GM06990 (cell line): ENCODE measurements at regions not wholly inside any gene's neighbourhood (a gene's known extent, or its start where the extent isn't known, plus 50 kb on each side); places are given as distances from the start of the nearest gene placed in this dataset.
A peak's percentile ranks its signal among the peaks of the same experiment; 100 is the strongest.

Experiments
- DNase-seq: peaks from one replicate; pipeline ENCODE4 v3.0.0-alpha.2; 2011; ENCODE audit not compliant: insufficient read length; ENCODE audit errors: extremely low read depth
- H3K27me3 ChIP-seq: replicated peaks from 2 replicates; pipeline ENCODE4 v1.6.0; 2011; ENCODE audit warnings: low read length; ENCODE audit not compliant: control insufficient read depth, insufficient read depth
- H3K36me3 ChIP-seq: 2 replicates; pipeline ENCODE4 v1.5.1; 2011; ENCODE audit warnings: low read length; ENCODE audit not compliant: control insufficient read depth, insufficient read depth
- H3K4me3 ChIP-seq: replicated peaks from 2 replicates; pipeline ENCODE4 v1.5.1; 2011; ENCODE audit warnings: low read depth, mild to moderate bottlenecking, control low read depth, low read length
- TF ChIP-seq, protein P1 (sequence below): IDR thresholded peaks from 2 replicates; pipeline ENCODE4 v1.5.1; 2011; ENCODE audit warnings: low read length, control low read depth, mild to moderate bottlenecking, inconsistent platforms; ENCODE audit not compliant: insufficient read depth, poor library complexity, severe bottlenecking

DNA sequence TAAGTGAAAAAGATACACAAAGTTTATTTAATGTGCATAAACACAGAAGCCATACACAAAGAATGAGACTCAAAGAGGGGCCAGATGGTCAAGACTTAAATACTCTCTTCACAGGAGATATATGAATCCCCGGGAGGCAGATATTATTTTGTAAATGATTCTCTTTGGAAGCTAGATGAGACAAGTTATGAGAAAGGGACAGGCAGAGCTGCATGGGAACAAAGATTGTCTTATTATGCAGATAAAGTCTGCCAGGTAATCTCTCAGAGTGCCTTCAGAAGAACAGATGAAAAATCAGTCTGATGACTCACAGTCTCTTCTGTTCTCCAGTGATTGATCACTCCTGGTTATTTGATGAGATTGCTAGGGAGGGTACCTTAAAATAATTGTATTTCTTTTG, 89.0 kb downstream of the NAF1 start:
- H3K4me3 ChIP-seq, result no peak overlapping the region
- no peaks in the 10 kb centered on the region for H3K27me3 ChIP-seq
- H3K36me3 ChIP-seq, result no peaks in the 10 kb centered on the region
- no peak for DNase-seq
- TF ChIP-seq, protein P1, sequence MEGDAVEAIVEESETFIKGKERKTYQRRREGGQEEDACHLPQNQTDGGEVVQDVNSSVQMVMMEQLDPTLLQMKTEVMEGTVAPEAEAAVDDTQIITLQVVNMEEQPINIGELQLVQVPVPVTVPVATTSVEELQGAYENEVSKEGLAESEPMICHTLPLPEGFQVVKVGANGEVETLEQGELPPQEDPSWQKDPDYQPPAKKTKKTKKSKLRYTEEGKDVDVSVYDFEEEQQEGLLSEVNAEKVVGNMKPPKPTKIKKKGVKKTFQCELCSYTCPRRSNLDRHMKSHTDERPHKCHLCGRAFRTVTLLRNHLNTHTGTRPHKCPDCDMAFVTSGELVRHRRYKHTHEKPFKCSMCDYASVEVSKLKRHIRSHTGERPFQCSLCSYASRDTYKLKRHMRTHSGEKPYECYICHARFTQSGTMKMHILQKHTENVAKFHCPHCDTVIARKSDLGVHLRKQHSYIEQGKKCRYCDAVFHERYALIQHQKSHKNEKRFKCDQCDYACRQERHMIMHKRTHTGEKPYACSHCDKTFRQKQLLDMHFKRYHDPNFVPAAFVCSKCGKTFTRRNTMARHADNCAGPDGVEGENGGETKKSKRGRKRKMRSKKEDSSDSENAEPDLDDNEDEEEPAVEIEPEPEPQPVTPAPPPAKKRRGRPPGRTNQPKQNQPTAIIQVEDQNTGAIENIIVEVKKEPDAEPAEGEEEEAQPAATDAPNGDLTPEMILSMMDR, result no peak

DNA sequence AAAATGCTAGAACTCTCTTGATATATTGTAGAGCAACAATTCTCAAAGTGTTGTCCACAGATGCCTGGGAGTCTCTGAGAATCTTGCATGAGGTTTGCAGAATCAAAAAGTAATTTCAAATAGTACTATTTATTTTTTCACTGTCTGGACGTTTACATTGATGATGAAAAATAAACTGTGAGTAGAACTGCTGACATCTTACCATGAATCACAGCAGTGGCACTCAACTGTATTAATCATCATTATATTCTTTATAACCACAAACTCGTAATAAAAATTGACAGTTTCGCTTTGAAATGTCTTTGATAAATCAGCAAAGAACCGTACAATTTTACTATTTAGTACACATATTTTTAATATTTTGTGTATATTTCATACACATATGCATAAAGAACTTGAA, 94.5 kb downstream of the NAF1 start:
- Histone ChIP-seq H3K4me3 (no peak overlapping the region), H3K36me3 (no peaks in the 10 kb centered on the region), H3K27me3 (no peaks in the 10 kb centered on the region; the same call in 1 of the 2 replicates)
- TF ChIP-seq, protein P1, result no peak
- no peak for DNase-seq

DNA sequence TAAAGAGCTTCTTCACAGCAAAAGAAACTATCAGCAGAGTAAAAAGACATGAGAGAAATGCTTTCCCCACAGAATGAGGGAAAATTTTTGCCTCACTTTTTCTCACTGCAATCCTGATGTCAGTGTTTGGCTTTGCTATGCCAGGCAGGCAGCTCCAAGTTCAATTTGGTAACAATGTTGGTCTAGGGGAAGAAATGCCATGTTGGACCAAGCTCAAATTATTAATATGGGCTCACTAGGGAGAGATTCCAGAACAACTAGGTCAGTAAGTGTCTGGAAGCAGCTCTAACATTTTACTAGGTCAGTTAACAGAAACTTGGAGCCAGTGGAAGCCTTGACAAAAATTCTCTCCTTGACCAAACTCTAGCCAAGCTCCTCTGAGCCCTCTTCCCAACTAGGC, 95.4 kb downstream of the NAF1 start:
- TF ChIP-seq, protein P1, result no peak
- Histone ChIP-seq H3K4me3 (no peak overlapping the region), H3K27me3 (no peaks in the 10 kb centered on the region; the same call in 1 of the 2 replicates), H3K36me3 (no peaks in the 10 kb centered on the region)
- DNase-seq, result no peak

GRCh38 chr4:163070023-163070422, 96.7 kb downstream of the NAF1 start:
- TF ChIP-seq, protein P1, result no peak
- Histone ChIP-seq H3K27me3 (no peaks in the 10 kb centered on the region; the same call in 1 of the 2 replicates), H3K36me3 (no peaks in the 10 kb centered on the region), H3K4me3 (no peak overlapping the region)
- DNase-seq, result no peak

DNA sequence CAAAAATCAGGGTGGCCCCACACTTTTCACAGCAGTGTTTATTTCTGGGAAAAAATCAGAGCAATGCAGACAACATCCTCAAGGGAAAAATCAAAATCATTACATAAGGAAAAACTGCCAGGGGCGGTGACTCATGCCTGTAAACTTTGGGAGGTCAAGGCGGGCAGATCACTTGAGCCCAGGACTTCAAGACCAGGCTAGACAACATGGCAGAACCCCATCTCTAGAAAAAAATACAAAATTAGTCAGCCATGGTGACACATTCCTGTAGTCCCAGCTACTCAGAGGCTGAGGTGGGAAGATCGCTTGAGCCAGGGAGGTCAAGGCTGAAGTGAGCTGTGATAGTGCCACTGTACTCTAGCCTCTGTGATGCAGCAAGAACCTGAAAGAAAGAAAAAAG, 102.8 kb downstream of the NAF1 start:
- TF ChIP-seq, protein P1, result no peak
- no peaks in the 10 kb centered on the region for H3K36me3 ChIP-seq
- no peak for DNase-seq
- H3K4me3 ChIP-seq, result no peak overlapping the region
- no peaks in the 10 kb centered on the region; the same call in 1 of the 2 replicates for H3K27me3 ChIP-seq

GRCh38 chr4:163048447-163048846, 118.2 kb downstream of the NAF1 start:
- no peak overlapping the region for H3K4me3 ChIP-seq
- TF ChIP-seq, protein P1, result peak; percentile 64
- no peaks in the 10 kb centered on the region for H3K36me3 ChIP-seq
- H3K27me3 ChIP-seq, result no peaks in the 10 kb centered on the region
- DNase-seq, result no peak
